NB4 (cell line): ENCODE measurements at regions not wholly inside any gene's neighbourhood (a gene's known extent, or its start where the extent isn't known, plus 50 kb on each side); places are given as distances from the start of the nearest gene placed in this dataset.

Source experiments
- CTCF ChIP-seq: IDR thresholded peaks from one replicate; pipeline ENCODE4 v1.5.1; 2012; ENCODE audit warnings: low read depth, low read length
- MYC ChIP-seq: IDR thresholded peaks from 2 replicates; pipeline ENCODE4 v1.6.1; 2011; ENCODE audit warnings: low read depth, low read length
- POLR2A ChIP-seq: IDR thresholded peaks from 2 replicates; pipeline ENCODE4 v1.6.1; 2011; ENCODE audit warnings: mild to moderate bottlenecking; ENCODE audit not compliant: insufficient read length; ENCODE audit errors: extremely low read depth

GRCh38 chr2:226181909-226182308, 617.7 kb downstream of the IRS1 start:
- TF ChIP-seq MYC: no peak
- no peak for TF ChIP-seq CTCF
- TF ChIP-seq POLR2A: no peak
